Karpas-422 (cell line): ENCODE measurements at regions not wholly inside any gene's neighbourhood (a gene's known extent, or its start where the extent isn't known, plus 50 kb on each side); places are given as distances from the start of the nearest gene placed in this dataset.
"Not testable (repeated sequence)": the region's sequence is repeated elsewhere in the genome, so short reads cannot be mapped to it uniquely, and the experiment has no call there.

Experiments
- DNase-seq: peaks from one replicate; pipeline ENCODE4 v3.0.0-alpha.2; 2015
- H2AFZ ChIP-seq: fragments of 200-600 bp; sonication (generic); 2 replicates; pipeline ENCODE4 v1.6.1; 2014; ENCODE audit warnings: antibody characterized with exemption, low read length, mixed read lengths
- H3K27ac ChIP-seq: fragments of 200-600 bp; sonication (generic); 2 replicates; pipeline ENCODE4 v1.5.1; 2014; ENCODE audit warnings: mild to moderate bottlenecking, low read length, moderate library complexity
- H3K27me3 ChIP-seq: fragments of 200-600 bp; sonication (generic); 2 replicates; pipeline ENCODE4 v1.6.1; 2014; ENCODE audit warnings: low read length, mixed read lengths
- H3K36me3 ChIP-seq: fragments of 200-600 bp; sonication (generic); 2 replicates; pipeline ENCODE4 v1.6.1; 2014; ENCODE audit warnings: low read length, mixed read lengths; ENCODE audit not compliant: insufficient read depth
- H3K4me1 ChIP-seq: fragments of 200-600 bp; sonication (generic); 2 replicates; pipeline ENCODE4 v1.6.1; 2014; ENCODE audit warnings: mild to moderate bottlenecking, low read length, mixed read lengths
- H3K4me2 ChIP-seq: fragments of 200-600 bp; sonication (generic); 2 replicates; pipeline ENCODE4 v1.6.1; 2014; ENCODE audit warnings: low read length, low read depth, mild to moderate bottlenecking; ENCODE audit not compliant: poor library complexity, severe bottlenecking
- H3K4me3 ChIP-seq: fragments of 200-600 bp; sonication (generic); 2 replicates; pipeline ENCODE4 v1.5.1; 2014; ENCODE audit warnings: mild to moderate bottlenecking, antibody characterized with exemption, low read length, mixed read lengths
- H3K79me2 ChIP-seq: fragments of 200-600 bp; sonication (generic); 2 replicates; pipeline ENCODE4 v1.6.1; 2014; ENCODE audit warnings: mild to moderate bottlenecking, low read length, mixed read lengths
- H3K9ac ChIP-seq: fragments of 200-600 bp; sonication (generic); 2 replicates; pipeline ENCODE4 v1.6.0; 2014; ENCODE audit warnings: low read length
- H3K9me2 ChIP-seq: fragments of 200-600 bp; sonication (generic), shearing (Covaris generic); replicated peaks from 2 replicates; pipeline ENCODE4 v1.6.0; 2014; ENCODE audit warnings: mild to moderate bottlenecking, low read length, moderate library complexity; ENCODE audit not compliant: insufficient read depth
- H3K9me3 ChIP-seq: fragments of 300-700, 200-600 bp; sonication (generic); 2 replicates; pipeline ENCODE4 v1.6.1; 2014; ENCODE audit warnings: low read length, mixed read lengths
- H4K20me1 ChIP-seq: fragments of 200-600 bp; sonication (generic); 2 replicates; pipeline ENCODE4 v1.6.1; 2014; ENCODE audit warnings: mild to moderate bottlenecking, antibody characterized with exemption, low read length, low read depth; ENCODE audit not compliant: insufficient read depth

DNA sequence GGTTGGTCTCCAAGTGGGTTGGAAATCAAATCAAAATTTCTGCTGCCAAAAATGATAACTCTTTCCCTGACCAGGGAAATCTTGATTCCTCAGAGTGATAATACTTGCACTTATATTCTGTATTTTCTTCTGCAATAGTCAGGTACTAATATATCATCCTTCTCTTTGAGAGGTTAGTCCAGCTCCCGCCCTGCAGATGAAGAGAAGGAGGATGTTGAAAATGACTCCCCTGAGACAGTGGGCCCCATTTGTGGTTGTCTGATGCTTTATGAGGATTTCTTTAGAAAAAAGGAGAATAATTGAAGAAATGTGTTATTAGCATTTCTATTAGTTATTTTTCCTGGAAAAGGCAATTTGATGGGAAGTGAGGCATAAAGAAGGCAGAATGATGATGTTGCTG is 213.0 kb downstream of the SEC23IP start:
- Histone ChIP-seq H3K9me2 (no peaks in the 10 kb centered on the region), H3K27me3 (no peaks in the 10 kb centered on the region), H3K4me3 (peak overlapping the region; percentile 52), H3K36me3 (no peaks in the 10 kb centered on the region), H3K9me3 (no peaks in the 10 kb centered on the region), H4K20me1 (no peaks in the 10 kb centered on the region), H3K27ac (peak overlapping the region; percentile 96), H3K9ac (peak overlapping the region; percentile 68), H3K4me1 (peaks cover 51% of the 10 kb centered on the region), H3K4me2 (peak overlapping the region; percentile 78), H3K79me2 (no peaks in the 10 kb centered on the region), H2AFZ (no peak overlapping the region)
- peak; percentile 89 for DNase-seq

DNA sequence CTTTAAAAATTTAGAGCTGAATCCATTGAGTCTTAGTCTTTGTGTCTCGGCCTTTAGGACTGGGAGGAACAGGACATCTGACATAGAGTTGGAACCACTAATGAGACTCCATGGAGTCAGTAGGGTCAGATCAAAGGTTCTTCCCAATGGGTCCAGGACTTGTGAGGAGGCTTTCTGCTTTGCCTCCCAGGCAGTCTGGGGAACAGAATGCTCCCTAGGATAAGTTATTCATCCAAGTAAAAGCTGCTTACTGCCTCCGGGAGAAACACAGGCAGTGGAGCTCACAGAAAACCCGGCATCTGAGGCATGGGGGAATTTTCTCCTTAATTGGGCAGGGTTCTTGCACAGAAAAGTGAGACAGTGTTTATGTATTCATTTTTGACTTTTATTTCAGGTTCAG is 216.4 kb downstream of the SEC23IP start:
- H3K4me2 ChIP-seq = no peak overlapping the region
- no peaks in the 10 kb centered on the region for H3K36me3 ChIP-seq
- no peak overlapping the region for H3K4me3 ChIP-seq
- no peaks in the 10 kb centered on the region for H3K79me2 ChIP-seq
- no peaks in the 10 kb centered on the region for H3K9me3 ChIP-seq
- H3K9me2 ChIP-seq = no peaks in the 10 kb centered on the region
- no peak overlapping the region for H3K27ac ChIP-seq
- no peaks in the 10 kb centered on the region for H4K20me1 ChIP-seq
- no peak overlapping the region for H2AFZ ChIP-seq
- H3K27me3 ChIP-seq = no peaks in the 10 kb centered on the region
- no peak overlapping the region for H3K9ac ChIP-seq
- DNase-seq = no peak
- peaks cover 35% of the 10 kb centered on the region for H3K4me1 ChIP-seq

GRCh38 chr10:120109725-120110124 is 217.2 kb downstream of the SEC23IP start:
- not testable (repeated sequence) for DNase-seq, H3K4me3 ChIP-seq, H3K79me2 ChIP-seq, H3K4me2 ChIP-seq, H3K27me3 ChIP-seq, H3K9me2 ChIP-seq, H3K9me3 ChIP-seq, H4K20me1 ChIP-seq, H3K9ac ChIP-seq, H2AFZ ChIP-seq, H3K36me3 ChIP-seq, H3K27ac ChIP-seq
- peaks cover 27% of the 10 kb centered on the region for H3K4me1 ChIP-seq

GRCh38 chr10:120110196-120110595 is 217.7 kb downstream of the SEC23IP start:
- Histone ChIP-seq H3K9ac (no peak overlapping the region), H3K4me1 (peaks cover 22% of the 10 kb centered on the region), H3K79me2 (no peaks in the 10 kb centered on the region), H3K4me3 (no peak overlapping the region), H4K20me1 (no peaks in the 10 kb centered on the region), H3K27ac (no peak overlapping the region), H3K9me2 (no peaks in the 10 kb centered on the region), H2AFZ (no peak overlapping the region), H3K9me3 (no peaks in the 10 kb centered on the region), H3K4me2 (no peak overlapping the region), H3K36me3 (no peaks in the 10 kb centered on the region), H3K27me3 (no peaks in the 10 kb centered on the region)
- DNase-seq = no peak

DNA sequence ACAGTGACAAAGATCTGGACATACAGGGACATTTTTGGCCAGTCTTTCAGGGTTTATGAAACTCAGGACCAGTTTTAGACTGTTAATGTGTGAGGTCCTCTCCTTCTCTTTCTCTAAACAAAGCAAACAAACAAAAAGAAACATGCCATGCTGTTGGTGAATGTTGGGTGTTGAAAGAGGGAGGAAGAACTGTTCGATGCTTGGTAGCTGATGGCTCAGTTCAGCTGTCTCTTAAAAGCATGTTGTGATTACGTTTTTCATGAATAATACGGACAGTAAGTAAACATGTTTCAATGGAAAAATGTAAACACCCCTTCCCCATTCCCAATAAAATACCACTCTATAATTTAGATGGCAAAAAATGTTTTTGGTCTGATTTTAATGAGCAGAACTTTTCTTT is 219.1 kb downstream of the SEC23IP start:
- Histone ChIP-seq H3K9ac (no peak overlapping the region), H3K27ac (no peak overlapping the region), H3K9me2 (no peaks in the 10 kb centered on the region), H3K4me3 (no peak overlapping the region), H3K9me3 (no peaks in the 10 kb centered on the region), H3K27me3 (0 out of 2 replicates have a peak, but pooled peaks cover 2% of the 10 kb centered on the region), H3K79me2 (no peaks in the 10 kb centered on the region), H3K4me2 (no peak overlapping the region), H4K20me1 (no peaks in the 10 kb centered on the region), H3K36me3 (no peaks in the 10 kb centered on the region), H2AFZ (no peak overlapping the region), H3K4me1 (peaks cover 8% of the 10 kb centered on the region)
- DNase-seq = no peak

DNA sequence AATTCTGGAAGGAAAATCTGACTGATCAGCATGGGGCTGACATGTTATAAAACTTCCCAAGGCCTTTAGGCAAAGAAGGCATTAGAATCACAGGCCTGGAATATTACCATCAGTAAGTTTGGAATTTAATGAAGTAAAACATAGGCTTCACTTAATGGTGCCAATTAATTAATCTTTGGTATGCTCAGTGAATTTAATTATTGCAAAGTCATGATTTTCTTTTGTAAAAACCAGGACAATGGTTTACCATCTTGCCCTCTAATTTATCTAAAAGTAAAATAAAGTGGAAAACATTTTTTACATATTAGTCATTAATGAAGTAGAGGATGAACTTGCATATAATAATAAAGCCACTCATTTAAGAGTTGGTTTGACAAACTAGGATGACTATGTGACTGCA is 220.3 kb downstream of the SEC23IP start:
- Histone ChIP-seq H3K9me3 (no peaks in the 10 kb centered on the region), H3K4me3 (no peak overlapping the region), H3K79me2 (no peaks in the 10 kb centered on the region), H3K9me2 (no peaks in the 10 kb centered on the region), H3K9ac (no peak overlapping the region), H3K27me3 (0 out of 2 replicates have a peak, but pooled peaks cover 2% of the 10 kb centered on the region), H3K4me2 (no peak overlapping the region), H3K4me1 (no peaks in the 10 kb centered on the region), H3K27ac (no peak overlapping the region), H4K20me1 (no peaks in the 10 kb centered on the region), H3K36me3 (no peaks in the 10 kb centered on the region), H2AFZ (no peak overlapping the region)
- no peak for DNase-seq

- DNase-seq = no peak
- Histone ChIP-seq H3K27ac (no peak overlapping the region), H3K9me2 (no peaks in the 10 kb centered on the region), H3K4me1 (no peaks in the 10 kb centered on the region), H2AFZ (no peak overlapping the region), H3K4me3 (no peak overlapping the region), H4K20me1 (no peaks in the 10 kb centered on the region), H3K9me3 (no peaks in the 10 kb centered on the region), H3K4me2 (no peak overlapping the region), H3K27me3 (0 out of 2 replicates have a peak, but pooled peaks cover 2% of the 10 kb centered on the region), H3K79me2 (no peaks in the 10 kb centered on the region), H3K9ac (no peak overlapping the region), H3K36me3 (no peaks in the 10 kb centered on the region)
Observed at GRCh38 chr10:120115959-120116358, 223.4 kb downstream of the SEC23IP start.

DNA sequence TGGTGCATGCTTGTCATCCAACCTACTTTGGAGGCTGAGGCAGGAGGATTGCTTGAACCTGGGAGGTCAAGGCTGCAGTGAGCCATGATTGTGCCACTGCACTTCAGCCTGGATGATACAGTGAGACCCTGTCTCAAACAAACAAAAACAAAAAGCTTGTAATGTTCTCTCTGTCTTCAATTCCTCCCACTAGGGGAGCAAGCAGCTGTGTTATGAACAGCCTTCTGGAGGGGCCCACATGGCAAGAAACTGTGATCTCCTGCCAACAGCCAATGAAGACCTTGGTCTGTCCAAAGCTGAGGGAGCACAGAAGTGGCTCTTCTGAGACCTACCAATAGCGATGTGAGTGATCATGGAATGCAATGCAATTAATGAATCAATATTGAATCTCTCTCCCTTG is 229.2 kb downstream of the SEC23IP start:
- Histone ChIP-seq H3K4me1 (peaks cover under 1% of the 10 kb centered on the region; the same call in 1 of the 2 replicates), H3K9me3 (no peaks in the 10 kb centered on the region), H3K79me2 (no peaks in the 10 kb centered on the region), H3K4me2 (no peak overlapping the region), H3K4me3 (no peak overlapping the region), H3K9me2 (no peaks in the 10 kb centered on the region), H4K20me1 (no peaks in the 10 kb centered on the region), H2AFZ (no peak overlapping the region), H3K27ac (no peak overlapping the region), H3K27me3 (no peaks in the 10 kb centered on the region), H3K9ac (no peak overlapping the region), H3K36me3 (no peaks in the 10 kb centered on the region)
- DNase-seq = peak; percentile 49

DNA sequence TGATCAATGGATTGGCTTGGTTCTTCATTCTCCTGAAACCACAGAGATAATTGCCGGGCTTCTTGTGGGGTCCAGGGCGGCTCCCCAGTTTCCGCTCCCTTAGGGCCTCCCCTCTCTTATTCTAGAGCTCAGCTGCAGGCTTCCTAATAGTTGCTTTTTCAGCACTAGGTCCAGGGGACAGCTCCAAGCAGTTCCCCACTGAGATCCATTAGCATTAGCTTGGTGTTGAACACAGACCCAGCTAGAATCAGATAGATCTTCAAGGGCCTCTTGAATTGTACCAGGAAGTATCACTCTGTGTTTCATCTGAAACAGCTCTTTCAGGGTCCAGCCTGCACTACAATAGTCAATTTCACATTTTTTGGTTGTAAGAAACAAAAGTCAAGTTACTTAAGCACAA is 238.7 kb downstream of the SEC23IP start:
- Histone ChIP-seq H3K9me2 (no peaks in the 10 kb centered on the region), H3K4me2 (no peak overlapping the region), H2AFZ (no peak overlapping the region), H3K9ac (no peak overlapping the region), H3K79me2 (no peaks in the 10 kb centered on the region), H3K27ac (no peak overlapping the region), H4K20me1 (no peaks in the 10 kb centered on the region), H3K4me1 (peaks cover 28% of the 10 kb centered on the region), H3K9me3 (no peaks in the 10 kb centered on the region), H3K4me3 (no peak overlapping the region), H3K27me3 (no peaks in the 10 kb centered on the region), H3K36me3 (no peaks in the 10 kb centered on the region)
- peak; percentile 84 for DNase-seq
